H9 (cell line): ENCODE measurements at regions not wholly inside any gene's neighbourhood (a gene's known extent, or its start where the extent isn't known, plus 50 kb on each side); places are given as distances from the start of the nearest gene placed in this dataset.

Source experiments
- DNase-seq: peaks from one replicate; pipeline ENCODE4 v3.0.0-alpha.2; 2017
- H2AFZ ChIP-seq: one replicate; pipeline ENCODE4 v1.6.1; 2013; ENCODE audit warnings: mild to moderate bottlenecking, low read length, control low read depth, moderate library complexity
- H2AK5ac ChIP-seq: 2 replicates; pipeline ENCODE4 v1.6.1; 2013; ENCODE audit warnings: low read length, control low read depth, mixed read lengths; ENCODE audit not compliant: insufficient read length
- H2BK120ac ChIP-seq: one replicate; pipeline ENCODE4 v1.6.1; 2013; ENCODE audit warnings: low read depth, mild to moderate bottlenecking, low read length, control low read depth, inconsistent platforms; ENCODE audit not compliant: poor library complexity, severe bottlenecking
- H2BK12ac ChIP-seq: 2 replicates; pipeline ENCODE4 v1.6.1; 2013; ENCODE audit warnings: low read length, control low read depth, mixed read lengths, low read depth; ENCODE audit not compliant: insufficient read length
- H2BK15ac ChIP-seq: 2 replicates; pipeline ENCODE4 v1.6.1; 2013; ENCODE audit warnings: low read depth, low read length, control low read depth
- H2BK20ac ChIP-seq: one replicate; pipeline ENCODE4 v1.6.1; 2013; ENCODE audit warnings: low read depth, mild to moderate bottlenecking, low read length, control low read depth, inconsistent platforms; ENCODE audit not compliant: poor library complexity, severe bottlenecking
- H2BK5ac ChIP-seq: 2 replicates; pipeline ENCODE4 v1.6.1; 2013; ENCODE audit warnings: low read length, control low read depth, mixed read lengths; ENCODE audit not compliant: insufficient read length
- H3K14ac ChIP-seq: 2 replicates; pipeline ENCODE4 v1.6.1; 2013; ENCODE audit warnings: low read length, control low read depth; ENCODE audit not compliant: insufficient read depth
- H3K18ac ChIP-seq: 2 replicates; pipeline ENCODE4 v1.6.1; 2013; ENCODE audit warnings: low read depth, mild to moderate bottlenecking, mixed read lengths, low read length, control low read depth; ENCODE audit not compliant: insufficient read length
- H3K23ac ChIP-seq: 2 replicates; pipeline ENCODE4 v1.6.1; 2013; ENCODE audit warnings: low read length, control low read depth, mixed read lengths, low read depth; ENCODE audit not compliant: insufficient read length
- H3K23me2 ChIP-seq: 2 replicates; pipeline ENCODE4 v1.6.1; 2013; ENCODE audit warnings: low read depth, mild to moderate bottlenecking, mixed read lengths, low read length, control low read depth; ENCODE audit not compliant: insufficient read length, poor library complexity, severe bottlenecking
- H3K27ac ChIP-seq: 2 replicates; pipeline ENCODE4 v1.5.1; 2013; ENCODE audit warnings: low read length, control low read depth, mixed read lengths, low read depth; ENCODE audit not compliant: insufficient read length
- H3K27me3 ChIP-seq: 2 replicates; pipeline ENCODE4 v1.6.1; 2013; ENCODE audit warnings: low read length, control low read depth, inconsistent platforms; ENCODE audit not compliant: insufficient read depth
- H3K4ac ChIP-seq: 2 replicates; pipeline ENCODE4 v1.6.1; 2013; ENCODE audit warnings: low read depth, mild to moderate bottlenecking, control low read depth, inconsistent platforms, low read length, moderate library complexity
- H3K4me1 ChIP-seq: 2 replicates; pipeline ENCODE4 v1.6.1; 2013; ENCODE audit warnings: low read length, control low read depth, inconsistent platforms; ENCODE audit not compliant: insufficient read depth
- H3K4me2 ChIP-seq: 2 replicates; pipeline ENCODE4 v1.6.1; 2013; ENCODE audit warnings: low read length, control low read depth, mixed read lengths; ENCODE audit not compliant: insufficient read length, insufficient read depth
- H3K56ac ChIP-seq: 2 replicates; pipeline ENCODE4 v1.6.1; 2013; ENCODE audit warnings: low read depth, mild to moderate bottlenecking, mixed read lengths, low read length, control low read depth; ENCODE audit not compliant: insufficient read length
- H3K79me1 ChIP-seq: 2 replicates; pipeline ENCODE4 v1.6.1; 2013; ENCODE audit warnings: low read depth, mild to moderate bottlenecking, moderate library complexity, low read length, control low read depth, inconsistent platforms; ENCODE audit not compliant: insufficient read depth, poor library complexity, severe bottlenecking
- H3K79me2 ChIP-seq: 2 replicates; pipeline ENCODE4 v1.6.1; 2013; ENCODE audit warnings: low read length, control low read depth, inconsistent platforms; ENCODE audit not compliant: insufficient read depth
- H3K9ac ChIP-seq: 2 replicates; pipeline ENCODE4 v1.6.1; 2013; ENCODE audit warnings: low read length, control low read depth, mixed read lengths; ENCODE audit not compliant: insufficient read length; ENCODE audit errors: extremely low read depth
- H3K9me3 ChIP-seq: one replicate; pipeline ENCODE4 v1.6.1; 2013; ENCODE audit warnings: low read depth, low read length, inconsistent platforms; ENCODE audit not compliant: control insufficient read depth
- H3T11ph ChIP-seq: one replicate; pipeline ENCODE4 v1.6.1; 2013; ENCODE audit warnings: mild to moderate bottlenecking, low read length, control low read depth, inconsistent platforms
- H4K20me1 ChIP-seq: one replicate; pipeline ENCODE4 v1.6.1; 2013; ENCODE audit not compliant: control insufficient read depth, insufficient read length, insufficient read depth
- H4K5ac ChIP-seq: 2 replicates; pipeline ENCODE4 v1.6.1; 2013; ENCODE audit warnings: low read depth, mild to moderate bottlenecking, mixed read lengths, low read length, control low read depth; ENCODE audit not compliant: insufficient read length
- H4K8ac ChIP-seq: replicated peaks from 2 replicates; pipeline ENCODE4 v1.6.1; 2013; ENCODE audit warnings: low read length, control low read depth, mixed read lengths, low read depth; ENCODE audit not compliant: insufficient read length
- H4K91ac ChIP-seq: 2 replicates; pipeline ENCODE4 v1.6.1; 2013; ENCODE audit warnings: low read depth, mild to moderate bottlenecking, moderate library complexity, mixed read lengths, low read length, control low read depth; ENCODE audit not compliant: insufficient read length
- H3K27ac Mint-ChIP-seq, 3 experiments: 2 replicates in 2 of 3; 3 replicates in 1 of 3; pipeline ENCODE4 v1.8.0; 2020 to 2021; ENCODE audit warnings: mixed read lengths in 3 of 3, mild to moderate bottlenecking in 1 of 3, moderate library complexity in 1 of 3
- H3K27me3 Mint-ChIP-seq: 2 replicates; pipeline ENCODE4 v1.8.0; 2021; ENCODE audit warnings: low read depth, mild to moderate bottlenecking, moderate library complexity, mixed read lengths
- H3K36me3 Mint-ChIP-seq, 3 experiments: 2 replicates in 2 of 3; 3 replicates in 1 of 3; pipeline ENCODE4 v1.8.0; 2020 to 2021; ENCODE audit warnings: low read depth in 3 of 3, mixed read lengths in 3 of 3; ENCODE audit not compliant: insufficient read depth in 1 of 3
- H3K4me1 Mint-ChIP-seq, 2 experiments: 2 replicates each; pipeline ENCODE4 v1.8.0; 2020; ENCODE audit warnings: mixed read lengths in 2 of 2
- H3K4me3 Mint-ChIP-seq, 2 experiments: 2 replicates in 1 of 2; 3 replicates in 1 of 2; pipeline ENCODE4 v1.8.0; 2020 to 2021; ENCODE audit warnings: mild to moderate bottlenecking in 2 of 2, mixed read lengths in 2 of 2, moderate library complexity in 1 of 2
- H3K9me3 Mint-ChIP-seq, 2 experiments: 2 replicates in 1 of 2; 3 replicates in 1 of 2; pipeline ENCODE4 v1.8.0; 2020; ENCODE audit warnings: mild to moderate bottlenecking in 2 of 2, mixed read lengths in 2 of 2, moderate library complexity in 1 of 2
- CTCF ChIP-seq: fragments of 200-600 bp; sonication (generic); conservative IDR thresholded peaks from 3 replicates; pipeline ENCODE4 v1.8.0; 2021; ENCODE audit warnings: antibody characterized with exemption, mild to moderate bottlenecking
- WGBS: extraction: QIAGEN DNeasy Blood & Tissue Kit; methylation state at CpG from one replicate; pipeline ENCODE4 v1.1.7; 2013; ENCODE audit warnings: missing lambda C conversion rate, low lambda C conversion rate, mixed read lengths; ENCODE audit not compliant: insufficient read length; ENCODE audit errors: extremely low coverage; 5-methylcytosine and 5-hydroxymethylcytosine counted together

GRCh38 chr5:175585567-175585966 is 72.3 kb upstream of the HRH2 start:
- Histone ChIP-seq H3K4me2 (no peak overlapping the region), H4K5ac (no peak overlapping the region), H3K14ac (no peak overlapping the region), H2AFZ (no peak overlapping the region), H2AK5ac (no peak overlapping the region), H3T11ph (no peak overlapping the region), H4K20me1 (no peaks in the 10 kb centered on the region), H3K79me1 (no peaks in the 10 kb centered on the region), H3K4me1 (peaks cover 3% of the 10 kb centered on the region; the same call in 1 of the 2 replicates), H3K79me2 (peaks cover 2% of the 10 kb centered on the region; the same call in 1 of the 2 replicates), H4K8ac (no peak overlapping the region), H2BK12ac (no peak overlapping the region), H3K9me3 (no peaks in the 10 kb centered on the region), H2BK120ac (no peak overlapping the region), H3K4ac (no peak overlapping the region), H3K18ac (no peak overlapping the region), H3K23me2 (no peaks in the 10 kb centered on the region), H3K56ac (no peak overlapping the region), H2BK15ac (no peak overlapping the region), H2BK5ac (no peak overlapping the region), H3K27ac (no peak overlapping the region), H4K91ac (no peak overlapping the region), H3K9ac (no peak overlapping the region), H3K27me3 (no peaks in the 10 kb centered on the region), H3K23ac (no peak overlapping the region), H2BK20ac (no peak overlapping the region)
- WGBS = no CpG with 5 or more reads among the region's 5 CpGs
- H3K9me3 Mint-ChIP-seq = peaks cover 18 to 24% of the 10 kb centered on the region in 2 experiments
- peak overlapping the region in 2 of 3 experiments; percentile 3 to 11; a peak in 3 of 7 replicates for H3K27ac Mint-ChIP-seq
- TF ChIP-seq CTCF = no peak
- H3K4me3 Mint-ChIP-seq = no peak overlapping the region
- no peak for DNase-seq
- H3K4me1 Mint-ChIP-seq = peaks cover 31 to 41% of the 10 kb centered on the region in 2 experiments
- H3K27me3 Mint-ChIP-seq = peaks cover 6% of the 10 kb centered on the region
- peaks cover 15 to 26% (median 19%) of the 10 kb centered on the region in 3 experiments for H3K36me3 Mint-ChIP-seq
